ENCODE measurements at regions not wholly inside any gene's neighbourhood (a gene's known extent, or its start where the extent isn't known, plus 50 kb on each side); places are given as distances from the start of the nearest gene placed in this dataset.

DNA sequence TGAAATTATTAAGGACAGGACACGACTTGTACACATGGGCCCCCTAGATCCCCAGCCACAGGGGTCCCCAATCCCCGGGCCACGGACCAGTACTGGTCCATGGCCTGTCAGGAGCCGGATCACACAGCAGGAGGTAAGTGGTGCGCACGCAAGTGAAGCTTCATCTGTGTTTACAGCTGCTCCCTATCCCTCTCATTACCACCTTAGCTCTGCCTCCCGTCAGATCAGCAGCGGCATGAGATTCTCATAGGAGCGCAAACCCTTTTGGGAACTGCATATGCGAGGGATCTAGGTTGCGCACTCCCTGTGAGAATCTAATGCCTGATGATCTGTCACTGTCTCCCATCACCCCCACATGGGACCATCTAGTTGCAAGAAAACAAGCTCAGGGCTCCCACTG is 137.8 kb upstream of the ZFHX3 start:
- Histone ChIP-seq H3K27ac (no peak overlapping the region), H3K9me3 (no peaks in the 10 kb centered on the region), H3K27me3 (no peaks in the 10 kb centered on the region), H3K4me3 (no peak overlapping the region), H3K4me1 (no peaks in the 10 kb centered on the region), H3K36me3 (no peaks in the 10 kb centered on the region)
- TF ChIP-seq, protein P1, sequence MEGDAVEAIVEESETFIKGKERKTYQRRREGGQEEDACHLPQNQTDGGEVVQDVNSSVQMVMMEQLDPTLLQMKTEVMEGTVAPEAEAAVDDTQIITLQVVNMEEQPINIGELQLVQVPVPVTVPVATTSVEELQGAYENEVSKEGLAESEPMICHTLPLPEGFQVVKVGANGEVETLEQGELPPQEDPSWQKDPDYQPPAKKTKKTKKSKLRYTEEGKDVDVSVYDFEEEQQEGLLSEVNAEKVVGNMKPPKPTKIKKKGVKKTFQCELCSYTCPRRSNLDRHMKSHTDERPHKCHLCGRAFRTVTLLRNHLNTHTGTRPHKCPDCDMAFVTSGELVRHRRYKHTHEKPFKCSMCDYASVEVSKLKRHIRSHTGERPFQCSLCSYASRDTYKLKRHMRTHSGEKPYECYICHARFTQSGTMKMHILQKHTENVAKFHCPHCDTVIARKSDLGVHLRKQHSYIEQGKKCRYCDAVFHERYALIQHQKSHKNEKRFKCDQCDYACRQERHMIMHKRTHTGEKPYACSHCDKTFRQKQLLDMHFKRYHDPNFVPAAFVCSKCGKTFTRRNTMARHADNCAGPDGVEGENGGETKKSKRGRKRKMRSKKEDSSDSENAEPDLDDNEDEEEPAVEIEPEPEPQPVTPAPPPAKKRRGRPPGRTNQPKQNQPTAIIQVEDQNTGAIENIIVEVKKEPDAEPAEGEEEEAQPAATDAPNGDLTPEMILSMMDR (IDR thresholded peaks at IDR 0.05), result no peak
- TF ChIP-seq EP300 (IDR thresholded peaks at IDR 0.05), result no peak
- TF ChIP-seq POLR2A (IDR thresholded peaks at IDR 0.05), result no peak
- 95 to 97% methylated on average over 11 of the region's 11 CpGs for WGBS, 2 donors
- no peak for DNase-seq (ENCODE audit: low spot score in 2 of 2)

DNA sequence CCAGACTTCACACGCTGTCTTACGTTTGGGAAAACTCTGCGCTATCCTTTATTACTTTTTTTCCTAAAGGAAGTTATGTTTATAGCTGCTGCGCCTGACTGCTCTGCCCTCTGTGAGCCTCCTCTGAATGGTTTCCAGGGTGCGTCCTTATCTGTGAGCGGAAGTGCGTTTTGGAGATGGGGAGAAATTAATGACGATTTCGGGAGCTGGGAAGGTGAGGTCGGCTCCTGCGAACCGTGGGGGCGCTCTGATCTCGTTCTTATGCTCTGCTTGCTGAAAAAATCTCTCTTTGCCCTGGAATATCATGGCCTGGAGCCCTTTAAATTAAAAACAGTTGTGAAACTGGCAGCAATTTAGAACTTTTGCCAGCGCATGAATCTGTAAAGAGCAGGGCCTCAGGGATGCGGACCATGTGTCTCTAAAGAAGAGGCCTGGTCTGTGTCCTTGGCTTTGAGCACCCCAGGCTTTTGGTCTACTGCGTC is 135.7 kb upstream of the ZFHX3 start:
- TF ChIP-seq EP300 (IDR thresholded peaks at IDR 0.05), result no peak
- TF ChIP-seq POLR2A (IDR thresholded peaks at IDR 0.05), result no peak
- TF ChIP-seq, protein P1 (IDR thresholded peaks at IDR 0.05), result no peak
- Histone ChIP-seq H3K27ac (peak overlapping the region in 1 of 4 donors; percentile 65), H3K4me1 (peaks cover 0 to 7% (median 0%) of the 10 kb centered on the region in 4 donors), H3K27me3 (no peaks in the 10 kb centered on the region), H3K36me3 (no peaks in the 10 kb centered on the region), H3K4me3 (no peak overlapping the region), H3K9me3 (no peaks in the 10 kb centered on the region)
- WGBS, 2 donors, result 53 to 69% methylated on average over 17 of the region's 17 CpGs
- DNase-seq (ENCODE audit: low spot score in 2 of 2), result no peak

DNA sequence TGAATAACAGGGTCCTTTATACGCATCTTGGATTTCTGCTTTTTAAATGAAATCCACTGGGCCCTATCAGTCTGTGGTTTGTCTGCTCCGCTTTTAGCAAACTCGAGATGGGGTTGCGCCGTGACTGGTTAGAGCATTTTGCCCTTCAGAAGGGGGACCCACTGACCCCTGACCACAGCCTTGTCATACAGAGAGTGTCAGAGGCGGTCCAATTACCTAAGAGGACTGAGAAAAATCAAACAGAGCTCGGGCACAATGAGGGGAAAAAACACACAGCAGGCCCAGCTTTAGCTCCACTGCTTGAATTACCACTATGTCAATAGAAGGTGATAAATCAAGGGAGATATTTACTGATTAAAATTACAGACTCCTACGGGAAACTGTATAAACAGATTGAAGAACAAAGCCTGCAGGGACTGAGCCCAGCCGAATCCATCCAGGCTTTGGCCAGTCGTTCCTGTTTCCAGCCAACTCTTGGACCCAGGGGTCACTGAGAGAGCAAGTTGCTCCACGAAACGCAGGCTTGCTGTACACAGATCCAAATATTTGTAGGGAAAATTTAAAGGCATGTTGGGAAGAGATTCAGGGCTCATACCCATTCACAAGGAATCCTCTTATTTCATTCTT is 131.9 kb upstream of the ZFHX3 start:
- Histone ChIP-seq H3K4me1 (peaks cover 0 to 7% (median 0%) of the 10 kb centered on the region in 4 donors), H3K4me3 (no peak overlapping the region), H3K36me3 (no peaks in the 10 kb centered on the region), H3K27ac (peak overlapping the region in 2 of 4 donors; percentile 46 to 52), H3K27me3 (no peaks in the 10 kb centered on the region), H3K9me3 (no peaks in the 10 kb centered on the region)
- WGBS, 2 donors, result 46% methylated on average over 12 of the region's 12 CpGs
- TF ChIP-seq, protein P1 (IDR thresholded peaks at IDR 0.05), result no peak
- no peak for DNase-seq (ENCODE audit: low spot score in 2 of 2)

DNA sequence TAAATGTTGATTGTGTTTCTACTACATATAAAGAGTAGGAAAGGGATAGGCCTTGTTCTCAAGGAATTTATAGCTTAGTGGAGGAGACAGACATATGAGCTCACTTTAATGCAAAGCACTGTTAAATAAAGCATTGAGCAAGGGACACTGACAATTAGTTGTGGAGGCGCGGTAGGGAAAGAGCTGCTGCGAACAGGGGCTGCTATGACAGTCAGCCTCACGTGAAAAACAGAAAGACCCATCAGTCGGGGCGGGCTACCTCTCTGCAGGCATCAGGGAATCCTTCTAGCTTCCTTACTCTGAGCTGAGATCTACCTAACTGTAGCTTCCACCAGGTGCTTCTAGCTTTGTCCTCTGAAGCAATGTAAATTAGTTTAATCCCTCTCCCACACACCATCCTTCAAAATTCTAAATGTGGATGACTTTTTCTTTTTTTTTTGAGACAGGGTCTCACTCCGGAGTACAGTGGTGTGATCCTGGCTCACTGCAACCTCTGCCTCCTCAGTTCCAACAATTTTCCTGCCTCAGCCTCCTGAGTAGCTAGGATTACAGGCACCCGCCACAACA is 129.9 kb upstream of the ZFHX3 start:
- TF ChIP-seq POLR2A (IDR thresholded peaks at IDR 0.05), result no peak
- TF ChIP-seq EP300 (IDR thresholded peaks at IDR 0.05), result no peak
- TF ChIP-seq, protein P1 (IDR thresholded peaks at IDR 0.05), result no peak
- Histone ChIP-seq H3K27ac (no peak overlapping the region), H3K36me3 (no peaks in the 10 kb centered on the region), H3K9me3 (no peaks in the 10 kb centered on the region), H3K4me3 (no peak overlapping the region), H3K4me1 (peaks cover 0 to 21% (median 6%) of the 10 kb centered on the region in 4 donors), H3K27me3 (no peaks in the 10 kb centered on the region)
- 77 to 82% methylated on average over 8 of the region's 8 CpGs for WGBS, 2 donors
- no peak for DNase-seq (ENCODE audit: low spot score in 2 of 2)

DNA sequence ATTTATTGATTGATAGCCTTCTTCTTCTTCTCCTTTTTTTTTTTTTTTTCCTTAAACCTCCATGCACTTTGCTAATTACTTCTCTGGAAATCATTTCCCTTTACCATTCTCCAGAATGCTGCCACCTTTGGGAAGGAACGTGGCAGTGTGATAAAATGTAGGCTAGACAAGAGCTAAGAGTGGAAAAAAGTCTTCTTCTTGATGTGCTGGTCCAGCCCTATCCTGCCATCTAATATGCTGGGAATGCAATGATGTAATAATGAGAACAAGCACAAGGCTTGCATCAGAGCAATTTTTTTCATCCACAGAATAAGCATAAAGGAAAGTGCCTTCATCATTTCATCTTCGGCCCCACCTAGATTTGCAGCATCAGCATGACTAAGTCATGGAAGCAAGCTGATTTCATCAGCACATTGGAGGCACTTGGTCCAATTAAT is 128.7 kb upstream of the ZFHX3 start:
- Histone ChIP-seq H3K27ac (no peak overlapping the region), H3K4me1 (peaks cover 0 to 33% (median 11%) of the 10 kb centered on the region in 4 donors), H3K4me3 (no peak overlapping the region), H3K9me3 (no peaks in the 10 kb centered on the region), H3K27me3 (no peaks in the 10 kb centered on the region), H3K36me3 (no peaks in the 10 kb centered on the region)
- TF ChIP-seq EP300 (IDR thresholded peaks at IDR 0.05) (peak in 1 of 2 donors; percentile 60), POLR2A (IDR thresholded peaks at IDR 0.05) (no peak)
- TF ChIP-seq, protein P1 (IDR thresholded peaks at IDR 0.05), result peak in 2 of 5 experiments; percentile 8 to 17
- WGBS, 2 donors, result 60 to 63% methylated on average over 2 of the region's 2 CpGs
- no peak for DNase-seq (ENCODE audit: low spot score in 2 of 2)

Data from tibial nerve (tissue), 4 donors.